T-helper 2 cell treated with Interferon-gamma antibody and Interleukin-4, amounts not matched to agents 5 μg/mL and 100 μg/mL, for 36 hours (primary cell): ENCODE measurements at regions not wholly inside any gene's neighbourhood (a gene's known extent, or its start where the extent isn't known, plus 50 kb on each side); places are given as distances from the start of the nearest gene placed in this dataset.
"Not testable (repeated sequence)": the region's sequence is repeated elsewhere in the genome, so short reads cannot be mapped to it uniquely, and the experiment has no call there.

Source experiments
- DNase-seq: peaks from one replicate; pipeline ENCODE4 v3.0.0; 2021; ENCODE audit warnings: low spot score
- H3K27ac Mint-ChIP-seq: one replicate; pipeline ENCODE4 v1.8.0; 2021; ENCODE audit warnings: mild to moderate bottlenecking, mixed read lengths
- H3K27me3 Mint-ChIP-seq: one replicate; pipeline ENCODE4 v1.8.0; 2021; ENCODE audit warnings: low read depth, mixed read lengths
- H3K36me3 Mint-ChIP-seq: one replicate; pipeline ENCODE4 v1.8.0; 2021; ENCODE audit warnings: low read depth, mixed read lengths
- H3K4me1 Mint-ChIP-seq: one replicate; pipeline ENCODE4 v1.8.0; 2021; ENCODE audit warnings: low read depth, mixed read lengths
- H3K4me3 Mint-ChIP-seq: one replicate; pipeline ENCODE4 v1.8.0; 2022; ENCODE audit warnings: mild to moderate bottlenecking, moderate library complexity, mixed read lengths
- H3K9me3 Mint-ChIP-seq: one replicate; pipeline ENCODE4 v1.8.0; 2021; ENCODE audit warnings: mixed read lengths

- H3K27me3 Mint-ChIP-seq, H3K36me3 Mint-ChIP-seq, H3K4me1 Mint-ChIP-seq, DNase-seq, H3K27ac Mint-ChIP-seq, H3K4me3 Mint-ChIP-seq, H3K9me3 Mint-ChIP-seq: not testable (repeated sequence)
These were observed 94.3 kb downstream of the KCNJ12 start for GRCh38 chr17:21470422-21470821.

- Mint-ChIP-seq H3K9me3 (no peaks in the 10 kb centered on the region), H3K36me3 (no peaks in the 10 kb centered on the region), H3K4me1 (no peaks in the 10 kb centered on the region), H3K4me3 (no peak overlapping the region), H3K27ac (no peak overlapping the region), H3K27me3 (peaks cover 6% of the 10 kb centered on the region)
- no peak for DNase-seq
These were observed 94.7 kb downstream of the KCNJ12 start for GRCh38 chr17:21470861-21471260.

GRCh38 chr17:21474815-21475214 lies 98.7 kb downstream of the KCNJ12 start:
- Mint-ChIP-seq H3K9me3 (peaks cover 17% of the 10 kb centered on the region), H3K4me3 (no peak overlapping the region), H3K27me3 (peaks cover 5% of the 10 kb centered on the region), H3K36me3 (no peaks in the 10 kb centered on the region), H3K4me1 (no peaks in the 10 kb centered on the region), H3K27ac (no peak overlapping the region)
- DNase-seq, result no peak

DNA sequence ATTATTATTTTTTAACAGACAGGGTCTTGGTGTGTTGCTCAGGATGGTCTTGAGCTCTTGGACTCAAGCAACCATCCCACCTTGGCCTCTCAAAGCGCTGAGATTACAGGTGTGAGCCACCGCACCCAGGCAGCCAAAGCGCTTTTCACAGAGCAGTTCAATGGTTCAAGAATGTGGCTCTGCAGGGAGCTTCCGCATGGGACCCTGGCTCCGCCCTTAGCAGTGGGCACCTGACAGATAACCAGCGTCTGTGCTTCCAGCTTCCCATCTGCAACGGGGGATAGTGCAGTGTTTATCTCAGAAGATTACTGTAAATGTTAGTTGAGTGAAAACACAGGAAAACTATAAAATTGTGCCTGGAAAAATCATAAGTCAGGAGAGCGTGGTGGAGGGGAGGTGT lies 99.4 kb downstream of the KCNJ12 start:
- H3K27me3 Mint-ChIP-seq, result peaks cover 7% of the 10 kb centered on the region
- H3K9me3 Mint-ChIP-seq, result peaks cover 17% of the 10 kb centered on the region
- H3K4me3 Mint-ChIP-seq, result no peak overlapping the region
- H3K27ac Mint-ChIP-seq, result no peak overlapping the region
- H3K4me1 Mint-ChIP-seq, result no peaks in the 10 kb centered on the region
- no peak for DNase-seq
- no peaks in the 10 kb centered on the region for H3K36me3 Mint-ChIP-seq

GRCh38 chr17:21476867-21477266 lies 100.7 kb downstream of the KCNJ12 start:
- H3K4me1 Mint-ChIP-seq, result no peaks in the 10 kb centered on the region
- no peak for DNase-seq
- H3K4me3 Mint-ChIP-seq, result no peak overlapping the region
- H3K27me3 Mint-ChIP-seq, result peaks cover 10% of the 10 kb centered on the region
- no peaks in the 10 kb centered on the region for H3K36me3 Mint-ChIP-seq
- H3K9me3 Mint-ChIP-seq, result peaks cover 17% of the 10 kb centered on the region
- H3K27ac Mint-ChIP-seq, result no peak overlapping the region

DNA sequence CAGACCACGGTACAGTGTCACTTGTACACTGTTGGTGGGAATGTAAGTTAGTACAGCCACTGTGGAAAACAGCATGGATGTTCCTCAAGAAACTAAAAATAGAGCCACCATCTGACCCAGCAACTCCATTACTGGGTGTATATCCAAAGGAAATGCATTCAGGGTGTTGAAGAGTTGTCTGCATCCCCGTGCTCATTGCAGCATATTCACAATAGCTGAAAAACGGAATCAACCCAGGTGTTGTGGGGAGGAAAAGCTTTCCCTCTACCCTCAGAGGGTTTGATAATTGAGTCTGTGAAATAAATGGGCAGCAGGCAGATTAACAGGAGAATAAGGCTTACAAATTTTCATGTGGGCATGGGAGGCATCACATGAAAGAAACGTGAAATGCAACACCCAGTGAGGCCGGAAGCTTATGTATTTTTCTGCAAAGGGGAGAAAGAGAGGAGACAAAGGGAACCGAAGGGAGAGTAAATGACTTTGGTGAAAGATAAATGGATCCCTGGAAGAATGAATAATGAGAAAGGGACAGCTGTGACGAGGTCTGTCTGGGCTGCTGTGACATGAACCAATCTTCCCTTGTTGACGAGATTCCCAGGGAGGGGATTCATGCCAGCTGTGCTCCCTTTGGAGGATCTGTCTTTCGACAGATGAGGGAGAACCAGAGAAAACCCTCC lies 106.2 kb downstream of the KCNJ12 start:
- no peak for DNase-seq
- Mint-ChIP-seq H3K27ac (no peak overlapping the region), H3K4me1 (no peaks in the 10 kb centered on the region), H3K27me3 (peaks cover 22% of the 10 kb centered on the region), H3K4me3 (no peak overlapping the region), H3K9me3 (peaks cover 17% of the 10 kb centered on the region), H3K36me3 (no peaks in the 10 kb centered on the region)

DNA sequence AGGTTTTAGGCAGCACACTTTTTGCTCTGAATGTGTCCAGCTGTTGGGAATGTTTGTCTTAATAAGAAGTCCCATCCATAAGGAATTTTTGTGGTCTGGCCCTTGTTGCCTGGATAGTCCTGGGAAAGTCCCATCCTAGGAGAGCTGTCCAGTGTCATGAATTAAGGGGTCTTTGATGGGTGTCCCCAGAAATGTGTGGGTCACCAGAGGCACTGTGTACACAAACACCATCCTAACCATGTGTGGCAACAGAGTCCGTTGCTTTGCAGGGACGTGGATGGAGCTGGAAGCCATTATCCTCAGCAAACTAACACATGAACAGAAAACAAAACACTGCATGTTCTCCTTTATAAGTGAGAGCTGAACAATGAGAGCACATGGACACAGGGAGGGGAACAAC lies 111.9 kb downstream of the KCNJ12 start:
- not testable (repeated sequence) for DNase-seq, H3K36me3 Mint-ChIP-seq, H3K4me1 Mint-ChIP-seq, H3K9me3 Mint-ChIP-seq, H3K27ac Mint-ChIP-seq, H3K4me3 Mint-ChIP-seq
- H3K27me3 Mint-ChIP-seq, result peaks cover 14% of the 10 kb centered on the region

DNA sequence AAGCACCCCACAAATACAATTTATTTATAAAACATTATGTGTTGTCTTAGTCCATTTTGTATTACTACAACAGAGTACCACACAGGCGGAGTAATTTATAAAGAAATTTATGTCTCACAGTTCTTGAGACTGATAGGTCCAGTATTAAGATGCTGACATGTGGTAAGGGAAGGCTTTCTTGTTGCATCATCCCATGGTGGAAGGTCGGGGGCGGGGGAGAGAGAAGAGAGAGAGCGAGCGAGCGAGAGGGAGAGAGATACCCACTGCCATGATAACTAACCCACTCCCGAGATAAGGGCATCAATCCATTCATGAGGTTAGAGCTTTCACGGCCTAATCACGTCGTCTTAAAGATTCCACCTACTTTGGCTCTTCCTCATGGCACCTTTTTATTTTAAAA lies 117.8 kb downstream of the KCNJ12 start:
- peaks cover 6% of the 10 kb centered on the region for H3K27me3 Mint-ChIP-seq

GRCh38 chr17:21495281-21495680 lies 119.1 kb downstream of the KCNJ12 start:
- H3K4me3 Mint-ChIP-seq, result no peak overlapping the region

More for the DNA sequence above, 117.8 kb downstream of the KCNJ12 start:
- DNase-seq, result no peak
- Mint-ChIP-seq H3K9me3 (no peaks in the 10 kb centered on the region), H3K4me1 (no peaks in the 10 kb centered on the region), H3K27ac (no peak overlapping the region), H3K4me3 (no peak overlapping the region), H3K36me3 (no peaks in the 10 kb centered on the region)

DNA sequence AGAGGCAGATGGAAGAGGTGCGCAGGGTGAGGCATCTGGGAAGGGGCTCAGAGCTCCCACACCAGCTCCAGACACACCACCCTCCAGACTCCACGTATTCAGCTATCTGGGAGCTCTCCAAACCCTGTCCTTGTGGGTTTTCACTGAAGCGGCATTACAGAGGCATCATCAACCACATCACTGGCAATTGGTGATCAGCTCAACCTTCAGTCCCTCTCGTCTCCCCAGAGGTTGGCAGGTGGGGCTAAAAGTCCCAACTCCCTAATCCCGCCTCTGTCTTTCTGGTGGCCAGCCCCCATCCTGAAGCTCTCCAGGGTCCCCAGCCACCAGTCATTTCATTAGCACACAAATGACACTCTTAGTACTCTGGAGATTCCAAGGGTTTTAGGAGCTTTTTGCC lies 123.9 kb downstream of the KCNJ12 start:
- H3K36me3 Mint-ChIP-seq, result no peaks in the 10 kb centered on the region
- H3K27ac Mint-ChIP-seq, result no peak overlapping the region
- H3K27me3 Mint-ChIP-seq, result peaks cover 18% of the 10 kb centered on the region
- H3K4me1 Mint-ChIP-seq, result no peaks in the 10 kb centered on the region
- no peak for DNase-seq
- no peak overlapping the region for H3K4me3 Mint-ChIP-seq
- H3K9me3 Mint-ChIP-seq, result no peaks in the 10 kb centered on the region

More at GRCh38 chr17:21495281-21495680, 119.1 kb downstream of the KCNJ12 start:
- H3K27ac Mint-ChIP-seq, result no peak overlapping the region
- H3K27me3 Mint-ChIP-seq, result peaks cover 16% of the 10 kb centered on the region
- no peak for DNase-seq
- no peaks in the 10 kb centered on the region for H3K36me3 Mint-ChIP-seq
- no peaks in the 10 kb centered on the region for H3K4me1 Mint-ChIP-seq
- no peaks in the 10 kb centered on the region for H3K9me3 Mint-ChIP-seq

- not testable (repeated sequence) for DNase-seq, H3K27ac Mint-ChIP-seq, H3K4me1 Mint-ChIP-seq, H3K9me3 Mint-ChIP-seq, H3K36me3 Mint-ChIP-seq, H3K4me3 Mint-ChIP-seq
- peaks cover 19% of the 10 kb centered on the region for H3K27me3 Mint-ChIP-seq
These were observed 126.0 kb downstream of the KCNJ12 start for GRCh38 chr17:21501927-21502700.

DNA sequence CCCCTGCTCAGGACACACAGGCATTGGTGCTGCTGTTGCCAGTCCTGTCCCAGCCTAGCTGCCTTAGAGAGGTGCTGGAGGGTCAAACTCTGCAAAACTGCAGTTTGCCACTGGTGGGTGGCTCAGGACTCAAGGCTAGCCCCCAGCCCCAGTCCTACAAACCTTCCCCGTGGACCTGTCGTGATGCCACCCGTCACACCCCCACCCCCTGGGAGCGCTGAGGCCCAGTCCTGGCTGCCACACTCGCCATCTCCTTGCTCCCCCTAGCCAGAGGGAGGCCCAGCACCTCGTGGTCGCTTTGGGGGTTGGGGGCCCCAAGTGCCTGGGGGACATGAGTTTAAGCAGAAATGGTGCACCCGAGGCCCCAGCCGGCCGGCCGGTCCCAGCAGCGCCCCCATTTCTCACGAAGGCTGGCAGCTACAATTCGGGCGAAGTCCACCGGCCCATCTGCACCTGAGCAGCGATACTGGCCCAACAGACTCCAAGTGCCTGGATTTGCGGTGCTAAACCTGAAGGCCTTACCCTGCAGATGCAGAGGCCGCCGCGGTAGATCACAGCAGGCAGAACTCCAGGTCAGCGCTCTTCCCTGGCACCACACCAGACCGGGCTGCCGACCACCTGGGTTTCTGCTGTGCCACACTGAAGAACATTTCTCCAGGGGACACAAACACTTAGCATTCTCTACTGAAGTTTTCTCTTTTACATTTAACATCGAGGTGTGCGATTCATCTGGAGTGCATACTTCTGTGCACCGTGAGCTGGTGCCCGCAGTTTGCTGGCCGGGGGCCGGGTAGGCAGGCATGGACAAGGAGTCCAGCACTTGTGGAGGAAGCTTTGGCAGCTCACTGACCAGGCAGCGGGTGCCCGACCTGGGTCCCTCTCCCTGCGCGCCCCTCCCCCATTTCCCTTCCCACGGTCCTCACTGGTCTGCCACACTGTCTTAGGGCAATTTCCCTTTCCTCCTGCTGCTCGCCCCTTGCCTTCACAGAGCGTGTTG lies 130.0 kb downstream of the KCNJ12 start:
- H3K4me1 Mint-ChIP-seq, result peaks cover 10% of the 10 kb centered on the region
- no peaks in the 10 kb centered on the region for H3K9me3 Mint-ChIP-seq
- H3K4me3 Mint-ChIP-seq, result no peak overlapping the region
- H3K27me3 Mint-ChIP-seq, result peaks cover 31% of the 10 kb centered on the region
- H3K27ac Mint-ChIP-seq, result no peak overlapping the region
- peaks cover 1% of the 10 kb centered on the region for H3K36me3 Mint-ChIP-seq
- DNase-seq, result no peak

DNA sequence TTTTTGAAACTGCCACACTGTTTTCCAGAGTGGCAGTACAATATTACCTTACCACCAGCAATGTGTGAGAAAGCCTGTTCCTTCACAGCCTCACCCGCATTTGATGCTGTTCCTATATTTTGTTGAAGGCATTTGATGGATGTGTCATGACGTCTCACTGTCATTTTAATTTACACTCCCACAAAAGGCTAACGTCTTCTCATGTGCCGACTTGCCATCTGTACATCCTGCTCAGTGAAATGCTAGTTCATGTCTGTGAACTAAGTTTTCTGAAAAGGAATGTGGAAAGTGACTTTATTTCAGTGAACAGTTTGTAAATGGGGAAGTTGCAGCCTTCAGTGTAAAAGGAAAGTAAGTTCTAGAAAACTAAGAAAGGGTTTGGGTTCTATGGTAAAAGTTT lies 131.6 kb downstream of the KCNJ12 start:
- not testable (repeated sequence) for H3K36me3 Mint-ChIP-seq, H3K4me3 Mint-ChIP-seq, DNase-seq, H3K27ac Mint-ChIP-seq, H3K9me3 Mint-ChIP-seq
- H3K4me1 Mint-ChIP-seq, result peaks cover 15% of the 10 kb centered on the region
- peaks cover 42% of the 10 kb centered on the region for H3K27me3 Mint-ChIP-seq

DNA sequence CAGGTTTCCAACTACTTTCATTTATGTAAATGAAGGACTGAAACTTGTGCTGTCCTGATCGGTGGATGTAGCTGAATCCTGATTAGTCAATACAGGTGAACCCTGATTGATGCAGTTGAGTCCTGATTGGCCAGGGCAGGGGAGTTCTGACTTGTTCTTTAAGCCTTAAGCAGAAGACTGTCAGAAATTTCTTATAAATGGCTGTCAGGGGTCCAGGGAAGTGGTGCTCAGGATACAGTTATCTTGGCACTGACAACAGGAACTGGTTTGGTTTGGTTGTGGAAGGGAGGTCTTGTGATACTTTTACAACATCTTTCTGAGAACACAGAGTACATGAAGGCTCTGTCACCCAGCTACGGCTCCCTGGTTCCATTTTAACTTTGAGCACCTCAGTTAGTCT lies 132.1 kb downstream of the KCNJ12 start:
- H3K4me3 Mint-ChIP-seq, result no peak overlapping the region
- H3K27ac Mint-ChIP-seq, result no peak overlapping the region
- peaks cover 1% of the 10 kb centered on the region for H3K36me3 Mint-ChIP-seq
- no peaks in the 10 kb centered on the region for H3K9me3 Mint-ChIP-seq
- DNase-seq, result no peak
- H3K4me1 Mint-ChIP-seq, result peaks cover 17% of the 10 kb centered on the region
- H3K27me3 Mint-ChIP-seq, result peaks cover 42% of the 10 kb centered on the region
